ENCODE measurements at regions not wholly inside any gene's neighbourhood (a gene's known extent, or its start where the extent isn't known, plus 50 kb on each side); places are given as distances from the start of the nearest gene placed in this dataset.

DNA sequence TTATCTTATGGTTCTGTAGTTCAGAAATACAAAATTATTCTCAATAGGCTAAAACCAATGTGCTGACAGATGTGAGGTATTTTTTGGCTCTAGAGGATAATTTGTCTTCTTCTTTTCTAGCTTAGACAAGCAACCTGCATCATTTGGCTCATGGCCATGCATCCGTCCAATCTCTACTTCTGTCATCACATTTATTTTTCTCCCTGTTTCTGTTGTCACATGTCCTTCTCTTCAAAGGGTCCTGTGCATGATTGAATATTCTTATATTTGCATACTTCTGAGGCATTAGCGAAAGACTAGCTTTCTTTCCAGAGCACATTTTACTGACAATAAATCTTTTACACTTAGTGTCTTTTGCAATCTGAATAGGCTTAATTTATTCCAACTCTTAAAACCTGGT is 564.7 kb downstream of the CDH10 start:
- no peak overlapping the region for H3K27ac ChIP-seq
- no peaks in the 10 kb centered on the region for H3K9me3 ChIP-seq
- TF ChIP-seq, protein P1, sequence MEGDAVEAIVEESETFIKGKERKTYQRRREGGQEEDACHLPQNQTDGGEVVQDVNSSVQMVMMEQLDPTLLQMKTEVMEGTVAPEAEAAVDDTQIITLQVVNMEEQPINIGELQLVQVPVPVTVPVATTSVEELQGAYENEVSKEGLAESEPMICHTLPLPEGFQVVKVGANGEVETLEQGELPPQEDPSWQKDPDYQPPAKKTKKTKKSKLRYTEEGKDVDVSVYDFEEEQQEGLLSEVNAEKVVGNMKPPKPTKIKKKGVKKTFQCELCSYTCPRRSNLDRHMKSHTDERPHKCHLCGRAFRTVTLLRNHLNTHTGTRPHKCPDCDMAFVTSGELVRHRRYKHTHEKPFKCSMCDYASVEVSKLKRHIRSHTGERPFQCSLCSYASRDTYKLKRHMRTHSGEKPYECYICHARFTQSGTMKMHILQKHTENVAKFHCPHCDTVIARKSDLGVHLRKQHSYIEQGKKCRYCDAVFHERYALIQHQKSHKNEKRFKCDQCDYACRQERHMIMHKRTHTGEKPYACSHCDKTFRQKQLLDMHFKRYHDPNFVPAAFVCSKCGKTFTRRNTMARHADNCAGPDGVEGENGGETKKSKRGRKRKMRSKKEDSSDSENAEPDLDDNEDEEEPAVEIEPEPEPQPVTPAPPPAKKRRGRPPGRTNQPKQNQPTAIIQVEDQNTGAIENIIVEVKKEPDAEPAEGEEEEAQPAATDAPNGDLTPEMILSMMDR (IDR thresholded peaks at IDR 0.05) = no peak
- no peaks in the 10 kb centered on the region for H3K4me1 ChIP-seq
- DNase-seq = no peak
- intact Hi-C loops (cut with DNase I; ENCODE audit: low total_unique reads) = no loop called here
- H3K27me3 ChIP-seq = no peaks in the 10 kb centered on the region
- no peaks in the 10 kb centered on the region for H3K36me3 ChIP-seq
- H3K4me3 ChIP-seq = no peak overlapping the region

- Histone ChIP-seq H3K4me3 (no peak overlapping the region), H3K27me3 (no peaks in the 10 kb centered on the region), H3K9me3 (no peaks in the 10 kb centered on the region), H3K27ac (no peak overlapping the region), H3K36me3 (no peaks in the 10 kb centered on the region), H3K4me1 (no peaks in the 10 kb centered on the region)
- intact Hi-C loops (cut with DNase I; ENCODE audit: low total_unique reads) = no loop called here
- TF ChIP-seq, protein P1 (IDR thresholded peaks at IDR 0.05) = no peak
- no peak for DNase-seq
Observed at GRCh38 chr5:24094081-24094679, 550.6 kb downstream of the CDH10 start.

GRCh38 chr5:24102010-24102409 is 542.8 kb downstream of the CDH10 start:
- no peaks in the 10 kb centered on the region for H3K27me3 ChIP-seq
- no peak for DNase-seq
- intact Hi-C loops (cut with DNase I; ENCODE audit: low total_unique reads) = no loop called here
- H3K9me3 ChIP-seq = no peaks in the 10 kb centered on the region
- no peaks in the 10 kb centered on the region for H3K4me1 ChIP-seq
- no peak overlapping the region for H3K27ac ChIP-seq
- H3K36me3 ChIP-seq = no peaks in the 10 kb centered on the region
- TF ChIP-seq, protein P1 (IDR thresholded peaks at IDR 0.05) = no peak
- H3K4me3 ChIP-seq = no peak overlapping the region

GRCh38 chr5:24103451-24104023 is 541.2 kb downstream of the CDH10 start:
- no peaks in the 10 kb centered on the region for H3K27me3 ChIP-seq
- no peak overlapping the region for H3K27ac ChIP-seq
- H3K4me1 ChIP-seq = no peaks in the 10 kb centered on the region
- no peaks in the 10 kb centered on the region for H3K9me3 ChIP-seq
- H3K4me3 ChIP-seq = no peak overlapping the region
- intact Hi-C loops (cut with DNase I; ENCODE audit: low total_unique reads) = no loop called here
- H3K36me3 ChIP-seq = no peaks in the 10 kb centered on the region
- no peak for DNase-seq
- TF ChIP-seq, protein P1 (IDR thresholded peaks at IDR 0.05) = no peak

- Histone ChIP-seq H3K9me3 (no peaks in the 10 kb centered on the region), H3K4me3 (no peak overlapping the region), H3K27ac (no peak overlapping the region), H3K27me3 (no peaks in the 10 kb centered on the region), H3K36me3 (no peaks in the 10 kb centered on the region), H3K4me1 (no peaks in the 10 kb centered on the region)
- no peak for DNase-seq
- TF ChIP-seq, protein P1 (IDR thresholded peaks at IDR 0.05) = no peak
- intact Hi-C loops (cut with DNase I; ENCODE audit: low total_unique reads) = no loop called here
Observed at GRCh38 chr5:24110004-24110615, 534.7 kb downstream of the CDH10 start.

Measured in tibial artery (tissue), 4 donors.